ENCODE measurements at regions not wholly inside any gene's neighbourhood (a gene's known extent, or its start where the extent isn't known, plus 50 kb on each side); places are given as distances from the start of the nearest gene placed in this dataset.

GRCh38 chr2:173649527-173650219, 295.0 kb downstream of the CDCA7 start:
- H3K79me1 ChIP-seq (ENCODE audit: insufficient read depth, low read depth, low read length, poor library complexity, severe bottlenecking), result no peaks in the 10 kb centered on the region
- TF ChIP-seq CTCF (conservative IDR thresholded peaks at IDR 0.05), result no peak
- Mint-ChIP-seq H3K36me3 (ENCODE audit: insufficient read depth in 1 of 3, low read depth in 3 of 3) (0 out of 7 replicates have a peak, but pooled peaks cover 0 to 3% (median 0%) of the 10 kb centered on the region in 3 experiments), H3K27me3 (ENCODE audit: low read depth) (no peaks in the 10 kb centered on the region), H3K27ac (no peak overlapping the region), H3K4me3 (no peak overlapping the region), H3K4me1 (peaks cover 20 to 23% of the 10 kb centered on the region in 2 experiments), H3K9me3 (peaks cover 0 to 3% of the 10 kb centered on the region in 2 experiments; a peak in 1 of 5 replicates)
- H3K56ac ChIP-seq (ENCODE audit: insufficient read length, low read depth, low read length), result no peak overlapping the region
- no peak for DNase-seq
- no peak overlapping the region for H4K8ac ChIP-seq (replicated peaks; ENCODE audit: insufficient read length, low read depth, low read length)
- H2AK5ac ChIP-seq (ENCODE audit: insufficient read length, low read length), result no peak overlapping the region
- H2BK15ac ChIP-seq (ENCODE audit: low read depth, low read length), result no peak overlapping the region
- no peaks in the 10 kb centered on the region for H3K9me3 ChIP-seq (ENCODE audit: control insufficient read depth, low read depth, low read length)
- H2BK120ac ChIP-seq (ENCODE audit: low read depth, low read length, poor library complexity, severe bottlenecking), result no peak overlapping the region
- no CpG with 5 or more reads among the region's 9 CpGs for WGBS (ENCODE audit: extremely low coverage, insufficient read length, low lambda C conversion rate)
- no peak overlapping the region for H4K91ac ChIP-seq (ENCODE audit: insufficient read length, low read depth, low read length)
- H3K14ac ChIP-seq (ENCODE audit: insufficient read depth, low read length), result no peak overlapping the region
- H3K27ac ChIP-seq (ENCODE audit: insufficient read length, low read depth, low read length), result no peak overlapping the region
- no peak overlapping the region for H3K4me2 ChIP-seq (ENCODE audit: insufficient read depth, insufficient read length, low read length)
- no peaks in the 10 kb centered on the region for H4K20me1 ChIP-seq (ENCODE audit: control insufficient read depth, insufficient read depth, insufficient read length)
- H2BK20ac ChIP-seq (ENCODE audit: low read depth, low read length, poor library complexity, severe bottlenecking), result no peak overlapping the region
- no peaks in the 10 kb centered on the region for H3K23me2 ChIP-seq (ENCODE audit: insufficient read length, low read depth, low read length, poor library complexity, severe bottlenecking)
- H3K27me3 ChIP-seq (ENCODE audit: insufficient read depth, low read length), result no peaks in the 10 kb centered on the region
- H4K5ac ChIP-seq (ENCODE audit: insufficient read length, low read depth, low read length), result no peak overlapping the region
- H3K79me2 ChIP-seq (ENCODE audit: insufficient read depth, low read length), result no peaks in the 10 kb centered on the region
- H3K18ac ChIP-seq (ENCODE audit: insufficient read length, low read depth, low read length), result no peak overlapping the region
- no peak overlapping the region for H2AFZ ChIP-seq (ENCODE audit: low read length)
- no peak overlapping the region for H3K23ac ChIP-seq (ENCODE audit: insufficient read length, low read depth, low read length)
- no peak overlapping the region for H3K9ac ChIP-seq (ENCODE audit: extremely low read depth, insufficient read length, low read length)
- H2BK5ac ChIP-seq (ENCODE audit: insufficient read length, low read length), result no peak overlapping the region
- H2BK12ac ChIP-seq (ENCODE audit: insufficient read length, low read depth, low read length), result no peak overlapping the region
- H3K4ac ChIP-seq (ENCODE audit: low read depth, low read length), result no peak overlapping the region
- H3K4me1 ChIP-seq (ENCODE audit: insufficient read depth, low read length), result no peaks in the 10 kb centered on the region; the same call in 1 of the 2 replicates
- no peak overlapping the region for H3T11ph ChIP-seq (ENCODE audit: low read length)
